HG02970 (cell line): ENCODE measurements at regions not wholly inside any gene's neighbourhood (a gene's known extent, or its start where the extent isn't known, plus 50 kb on each side); places are given as distances from the start of the nearest gene placed in this dataset.
A peak's percentile ranks its signal among the peaks of the same experiment; 100 is the strongest.
"Not testable (repeated sequence)": the region's sequence is repeated elsewhere in the genome, so short reads cannot be mapped to it uniquely, and the experiment has no call there.

Source experiments
- ATAC-seq: cut with Tn5 transposase; IDR thresholded peaks from one replicate; pipeline ENCODE4 v1.9.1; 2021; ENCODE audit warnings: mild to moderate bottlenecking, moderate library complexity, moderate number of reproducible peaks; ENCODE audit not compliant: unreplicated experiment, low FRiP score

DNA sequence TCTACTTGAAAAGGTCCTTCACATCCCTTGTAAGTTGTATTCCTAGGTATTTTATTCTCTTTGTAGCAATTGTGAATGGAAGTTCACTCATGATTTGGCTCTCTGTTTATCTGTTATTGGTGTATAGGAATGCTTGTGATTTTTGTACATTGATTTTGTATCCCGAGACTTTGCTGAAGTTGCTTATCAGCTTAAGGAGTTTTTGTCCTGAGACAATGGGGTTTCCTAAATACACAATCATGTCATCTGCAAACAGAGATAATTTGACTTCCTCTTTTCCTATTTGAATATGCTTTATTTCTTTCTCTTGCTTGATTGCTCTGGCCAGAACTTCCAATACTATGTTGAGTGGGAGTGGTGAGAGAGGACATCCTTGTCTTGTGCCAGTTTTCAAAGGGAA lies 69.8 kb upstream of the MYRIP start:
- not testable (repeated sequence) for ATAC-seq

GRCh38 chr3:39744746-39745145 lies 64.7 kb upstream of the MYRIP start:
- ATAC-seq = no peak

DNA sequence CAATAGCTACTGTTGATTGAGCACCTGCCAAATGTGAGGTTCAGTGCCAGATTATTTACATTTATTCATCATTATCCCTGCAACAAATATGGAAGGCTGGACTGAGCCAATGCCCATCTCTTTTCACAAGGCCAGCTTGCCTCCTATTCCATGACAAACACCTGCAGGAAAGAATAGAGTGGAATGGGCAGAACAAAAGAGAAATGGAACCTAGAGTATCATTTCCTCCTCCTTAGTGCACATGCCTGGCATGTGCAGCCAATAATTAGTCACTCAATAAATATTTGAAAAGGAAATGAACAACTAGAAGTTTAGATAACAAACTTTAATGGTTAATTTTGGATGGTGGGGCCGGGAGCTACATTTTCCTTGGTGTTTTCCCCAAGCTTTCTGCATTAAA lies 61.4 kb upstream of the MYRIP start:
- ATAC-seq = no peak

- ATAC-seq = no peak
Observed at GRCh38 chr3:39748763-39749162, 60.6 kb upstream of the MYRIP start.

DNA sequence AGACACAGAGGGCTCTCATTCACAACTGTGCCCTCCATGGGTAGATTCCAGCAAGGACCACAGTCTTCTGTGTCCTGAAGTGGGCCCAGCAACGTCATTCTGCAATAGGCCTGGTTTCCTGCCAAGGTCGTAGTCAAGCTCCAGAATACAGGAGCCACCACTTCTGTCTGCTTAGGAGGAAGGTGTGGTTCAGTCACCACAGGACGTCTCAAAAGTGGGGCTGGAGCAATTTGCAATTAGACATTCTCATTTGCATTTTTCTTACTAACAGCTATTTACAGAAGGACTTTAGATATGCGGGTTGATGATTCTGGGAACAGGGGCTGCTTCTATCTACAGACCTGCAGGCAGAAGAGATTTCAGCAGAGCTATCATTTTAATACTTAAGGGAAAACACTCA lies 58.7 kb upstream of the MYRIP start:
- ATAC-seq = no peak

GRCh38 chr3:39751286-39751685 lies 58.1 kb upstream of the MYRIP start:
- no peak for ATAC-seq

- no peak for ATAC-seq
Observed at GRCh38 chr3:39752019-39752637, 57.3 kb upstream of the MYRIP start.

DNA sequence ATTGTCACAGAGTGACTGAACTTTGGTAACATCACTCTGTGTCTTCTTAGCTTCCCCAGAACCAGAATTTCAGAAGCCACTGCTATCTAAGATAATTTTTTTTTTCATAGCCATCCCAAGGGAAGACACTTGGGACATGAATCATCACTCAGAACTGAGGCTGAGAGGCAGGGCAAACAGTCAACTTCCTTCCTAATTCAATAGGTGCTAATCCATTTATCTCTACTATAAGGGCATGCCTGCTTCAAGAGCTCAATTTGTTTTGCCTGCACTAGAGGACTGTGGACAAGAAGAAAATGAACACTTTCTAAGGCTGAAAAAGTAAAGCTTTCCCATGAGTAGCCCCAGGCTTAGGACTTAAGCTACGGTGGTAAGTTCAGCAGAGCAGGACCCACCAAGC lies 56.7 kb upstream of the MYRIP start:
- no peak for ATAC-seq

DNA sequence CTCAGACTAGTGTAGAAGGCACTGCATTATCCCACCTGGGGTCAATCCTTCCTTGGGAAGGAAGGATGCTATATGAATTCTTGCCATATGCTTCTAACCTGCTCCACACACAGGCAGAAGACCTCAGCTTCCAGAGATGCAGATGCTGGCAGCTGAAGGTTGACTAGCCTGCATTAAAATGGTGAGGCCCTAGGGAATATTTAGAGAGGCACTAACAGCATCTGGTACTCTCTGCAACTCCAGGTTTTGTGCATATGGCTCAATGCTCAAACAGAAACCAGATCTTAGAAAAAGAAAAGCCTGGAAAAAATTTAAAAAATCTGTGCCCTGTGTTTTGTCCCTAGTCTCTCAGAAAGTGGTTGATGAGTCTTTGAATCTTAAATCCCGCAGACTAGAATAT lies 56.0 kb upstream of the MYRIP start:
- no peak for ATAC-seq

GRCh38 chr3:39754549-39754948 lies 54.9 kb upstream of the MYRIP start:
- peak; percentile 45 for ATAC-seq

DNA sequence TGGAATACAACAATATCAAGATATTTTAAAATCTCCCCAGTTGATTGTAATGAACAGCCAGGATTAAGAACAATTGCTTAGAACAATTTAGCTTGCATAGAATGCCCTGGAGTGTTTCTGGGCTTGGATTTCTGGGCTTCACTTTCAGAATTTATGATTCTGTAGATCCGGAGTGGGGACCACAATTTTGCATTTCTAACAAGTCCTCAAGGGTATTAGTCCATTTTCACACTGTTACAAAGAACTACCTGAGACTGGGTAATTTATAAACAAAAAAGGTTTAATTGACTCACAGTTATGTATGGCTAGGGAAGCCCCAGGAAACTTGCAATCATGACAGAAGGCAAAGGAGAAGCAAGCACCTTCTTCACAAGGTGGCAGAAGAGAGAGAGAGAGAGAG lies 54.3 kb upstream of the MYRIP start:
- no peak for ATAC-seq

- no peak for ATAC-seq
Observed at GRCh38 chr3:39757307-39757706, 52.1 kb upstream of the MYRIP start.
